ENCODE measurements at regions not wholly inside any gene's neighbourhood (a gene's known extent, or its start where the extent isn't known, plus 50 kb on each side); places are given as distances from the start of the nearest gene placed in this dataset.
A peak's percentile ranks its signal among the peaks of the same experiment; 100 is the strongest.

- no peak for DNase-seq
Measured at GRCh38 chr5:117095346-117096332, 521.0 kb upstream of the SEMA6A start.

- DNase-seq = no peak
Measured at GRCh38 chr5:117094114-117094815, 519.6 kb upstream of the SEMA6A start.

GRCh38 chr5:117093653-117094052, 519.0 kb upstream of the SEMA6A start:
- DNase-seq = no peak

- no peak for DNase-seq
Measured at GRCh38 chr5:117089001-117089400, 514.4 kb upstream of the SEMA6A start.

- DNase-seq = no peak
Measured at GRCh38 chr5:117088176-117088575, 513.6 kb upstream of the SEMA6A start.

- no peak for DNase-seq
Measured at GRCh38 chr5:117084067-117084466, 509.4 kb upstream of the SEMA6A start.

GRCh38 chr5:117082977-117083376, 508.4 kb upstream of the SEMA6A start:
- no peak for DNase-seq

- no peak for DNase-seq
Measured at GRCh38 chr5:117077142-117077541, 502.5 kb upstream of the SEMA6A start.

GRCh38 chr5:117072439-117072838, 497.8 kb upstream of the SEMA6A start:
- no peak for DNase-seq

- no peak for DNase-seq
Measured at GRCh38 chr5:117065800-117066199, 491.2 kb upstream of the SEMA6A start.

GRCh38 chr5:117065161-117065560, 490.5 kb upstream of the SEMA6A start:
- no peak for DNase-seq

- no peak for DNase-seq
Measured at GRCh38 chr5:117060099-117060498, 485.5 kb upstream of the SEMA6A start.

GRCh38 chr5:117058740-117059139, 484.1 kb upstream of the SEMA6A start:
- DNase-seq = no peak

GRCh38 chr5:117055517-117055916, 480.9 kb upstream of the SEMA6A start:
- no peak for DNase-seq

- peak; percentile 41 to 68 for DNase-seq
Measured at GRCh38 chr5:117054911-117055310, 480.3 kb upstream of the SEMA6A start.

GRCh38 chr5:117054141-117054540, 479.5 kb upstream of the SEMA6A start:
- DNase-seq = no peak

- DNase-seq = no peak
Measured at GRCh38 chr5:117041926-117042595, 467.4 kb upstream of the SEMA6A start.

- no peak for DNase-seq
Measured at GRCh38 chr5:117039035-117039434, 464.4 kb upstream of the SEMA6A start.

- DNase-seq = no peak
Measured at GRCh38 chr5:117027384-117027783, 452.8 kb upstream of the SEMA6A start.

GRCh38 chr5:117020999-117021398, 446.4 kb upstream of the SEMA6A start:
- no peak for DNase-seq

GRCh38 chr5:117013280-117013877, 438.8 kb upstream of the SEMA6A start:
- DNase-seq = no peak

- DNase-seq = no peak
Measured at GRCh38 chr5:117010574-117010973, 436.0 kb upstream of the SEMA6A start.

GRCh38 chr5:116998024-116998423, 423.4 kb upstream of the SEMA6A start:
- DNase-seq = no peak
